ENCODE measurements at regions not wholly inside any gene's neighbourhood (a gene's known extent, or its start where the extent isn't known, plus 50 kb on each side); places are given as distances from the start of the nearest gene placed in this dataset.

GRCh38 chr13:111620586-111620985 is 300.1 kb downstream of the TEX29 start:
- TF ChIP-seq, protein P1, sequence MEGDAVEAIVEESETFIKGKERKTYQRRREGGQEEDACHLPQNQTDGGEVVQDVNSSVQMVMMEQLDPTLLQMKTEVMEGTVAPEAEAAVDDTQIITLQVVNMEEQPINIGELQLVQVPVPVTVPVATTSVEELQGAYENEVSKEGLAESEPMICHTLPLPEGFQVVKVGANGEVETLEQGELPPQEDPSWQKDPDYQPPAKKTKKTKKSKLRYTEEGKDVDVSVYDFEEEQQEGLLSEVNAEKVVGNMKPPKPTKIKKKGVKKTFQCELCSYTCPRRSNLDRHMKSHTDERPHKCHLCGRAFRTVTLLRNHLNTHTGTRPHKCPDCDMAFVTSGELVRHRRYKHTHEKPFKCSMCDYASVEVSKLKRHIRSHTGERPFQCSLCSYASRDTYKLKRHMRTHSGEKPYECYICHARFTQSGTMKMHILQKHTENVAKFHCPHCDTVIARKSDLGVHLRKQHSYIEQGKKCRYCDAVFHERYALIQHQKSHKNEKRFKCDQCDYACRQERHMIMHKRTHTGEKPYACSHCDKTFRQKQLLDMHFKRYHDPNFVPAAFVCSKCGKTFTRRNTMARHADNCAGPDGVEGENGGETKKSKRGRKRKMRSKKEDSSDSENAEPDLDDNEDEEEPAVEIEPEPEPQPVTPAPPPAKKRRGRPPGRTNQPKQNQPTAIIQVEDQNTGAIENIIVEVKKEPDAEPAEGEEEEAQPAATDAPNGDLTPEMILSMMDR (IDR thresholded peaks at IDR 0.05; ENCODE audit: low read depth, low read length) = no peak
- no peak overlapping the region for H3K4me3 ChIP-seq (ENCODE audit: low read depth, low read length)

DNA sequence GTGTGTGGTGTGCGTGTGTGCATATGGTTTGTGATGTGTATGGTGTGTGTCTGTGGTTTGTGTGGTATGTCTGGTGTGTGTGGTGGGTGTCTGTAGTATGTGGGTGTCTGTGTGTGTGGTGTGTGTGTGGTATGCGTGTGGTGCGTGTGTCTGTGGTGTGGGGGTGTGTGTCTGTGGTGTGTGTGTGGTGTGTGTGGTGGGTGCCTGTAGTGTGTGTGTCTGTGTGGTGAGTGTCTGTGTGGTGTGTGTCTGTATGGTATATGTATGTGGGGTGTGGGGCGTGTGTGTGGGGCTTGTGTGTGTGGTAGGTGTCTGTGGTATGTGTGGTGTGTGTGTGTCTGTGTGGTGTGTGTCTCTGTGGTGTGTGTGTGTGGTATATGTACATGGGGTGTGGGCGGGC is 300.7 kb downstream of the TEX29 start:
- no peak overlapping the region for H3K4me3 ChIP-seq (ENCODE audit: low read depth, low read length)
- TF ChIP-seq, protein P1 (IDR thresholded peaks at IDR 0.05; ENCODE audit: low read depth, low read length) = no peak

GRCh38 chr13:111622051-111622531 is 301.6 kb downstream of the TEX29 start:
- TF ChIP-seq, protein P1 (IDR thresholded peaks at IDR 0.05; ENCODE audit: low read depth, low read length) = no peak
- no peak overlapping the region for H3K4me3 ChIP-seq (ENCODE audit: low read depth, low read length)

DNA sequence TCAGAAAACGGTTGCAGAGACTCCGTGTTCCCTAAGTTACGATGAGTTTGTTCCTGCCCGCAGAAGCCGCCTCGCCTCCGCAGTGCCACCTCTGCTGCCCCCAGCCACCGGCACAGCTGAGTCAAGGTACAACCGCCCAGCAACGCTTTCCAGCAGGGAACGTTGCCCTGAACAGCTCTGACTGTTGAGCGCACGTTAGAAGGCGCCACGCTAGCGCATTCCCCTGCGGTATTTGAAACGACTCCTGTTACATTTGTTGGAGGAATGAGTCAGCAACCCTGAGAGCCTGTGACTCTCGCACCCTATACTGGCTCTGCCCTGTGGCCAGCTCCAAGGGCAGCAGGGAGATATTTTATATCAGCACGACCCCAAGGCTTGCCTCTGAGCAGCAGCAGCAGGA is 302.8 kb downstream of the TEX29 start:
- TF ChIP-seq, protein P1 (IDR thresholded peaks at IDR 0.05; ENCODE audit: low read depth, low read length) = no peak
- H3K4me3 ChIP-seq (ENCODE audit: low read depth, low read length) = no peak overlapping the region

- no peak overlapping the region for H3K4me3 ChIP-seq (ENCODE audit: low read depth, low read length)
- TF ChIP-seq, protein P1 (IDR thresholded peaks at IDR 0.05; ENCODE audit: low read depth, low read length) = no peak
Observed at GRCh38 chr13:111623743-111624505, 303.5 kb downstream of the TEX29 start.

DNA sequence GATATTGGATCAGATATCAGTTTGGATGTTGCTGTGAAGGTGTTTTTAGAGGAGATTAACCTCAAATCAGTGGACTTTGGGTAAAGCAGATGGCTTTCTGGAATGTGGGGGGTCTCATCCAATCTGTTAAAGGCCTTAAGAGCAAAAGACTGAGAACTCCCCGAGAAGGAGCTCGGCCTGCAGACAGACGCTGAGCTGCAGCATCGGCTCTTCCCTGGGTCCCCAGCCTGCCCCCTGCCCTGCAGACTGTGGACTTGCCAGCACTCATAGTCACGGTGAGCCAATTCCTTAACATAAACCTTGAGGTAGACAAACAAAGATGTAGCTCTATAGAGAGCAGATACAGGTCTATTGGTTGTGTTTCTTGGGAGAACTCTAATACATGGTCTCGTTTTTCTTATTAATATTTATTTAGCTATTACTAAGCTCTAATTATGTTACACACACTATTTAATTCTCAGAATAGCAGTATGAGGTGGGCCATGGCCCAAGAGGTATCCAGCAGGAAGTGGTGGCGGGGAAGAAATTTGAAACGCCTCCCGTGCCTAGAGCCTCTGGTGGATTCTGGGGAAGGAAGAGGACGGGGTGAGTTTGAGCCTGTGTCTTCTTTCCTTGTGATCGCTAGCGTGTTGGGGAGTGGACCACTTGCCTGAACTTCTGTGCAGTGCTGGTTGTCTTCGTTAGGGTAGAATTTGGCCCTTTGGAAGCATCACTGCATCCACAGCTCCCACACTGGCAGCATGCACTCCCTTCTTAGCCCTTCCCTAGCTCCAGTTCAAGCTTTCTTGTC is 305.3 kb downstream of the TEX29 start:
- no peak overlapping the region for H3K4me3 ChIP-seq (ENCODE audit: low read depth, low read length)
- TF ChIP-seq, protein P1 (IDR thresholded peaks at IDR 0.05; ENCODE audit: low read depth, low read length) = no peak

Data from WI38 (cell line).